ENCODE measurements at regions not wholly inside any gene's neighbourhood (a gene's known extent, or its start where the extent isn't known, plus 50 kb on each side); places are given as distances from the start of the nearest gene placed in this dataset.

DNA sequence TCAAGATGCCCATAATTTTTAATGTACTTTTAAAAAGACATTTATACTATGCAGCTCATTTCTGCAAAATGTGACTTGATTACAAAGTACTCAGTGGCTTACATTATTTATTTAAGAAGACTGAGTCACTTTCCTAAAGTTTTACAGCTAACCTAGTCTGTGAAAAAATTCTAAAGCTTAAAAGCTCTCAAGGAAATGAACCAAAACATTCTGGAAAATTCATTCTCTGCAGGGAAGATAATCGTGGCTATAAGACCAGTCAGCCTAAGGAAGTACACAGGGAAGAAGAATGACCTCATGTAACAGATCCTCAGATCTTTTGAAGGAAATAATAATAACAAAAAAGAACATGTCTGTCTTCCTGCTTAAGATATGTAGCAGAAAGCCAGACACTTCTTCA lies 232.1 kb upstream of the STK17B start:
- DNase-seq = no peak

DNA sequence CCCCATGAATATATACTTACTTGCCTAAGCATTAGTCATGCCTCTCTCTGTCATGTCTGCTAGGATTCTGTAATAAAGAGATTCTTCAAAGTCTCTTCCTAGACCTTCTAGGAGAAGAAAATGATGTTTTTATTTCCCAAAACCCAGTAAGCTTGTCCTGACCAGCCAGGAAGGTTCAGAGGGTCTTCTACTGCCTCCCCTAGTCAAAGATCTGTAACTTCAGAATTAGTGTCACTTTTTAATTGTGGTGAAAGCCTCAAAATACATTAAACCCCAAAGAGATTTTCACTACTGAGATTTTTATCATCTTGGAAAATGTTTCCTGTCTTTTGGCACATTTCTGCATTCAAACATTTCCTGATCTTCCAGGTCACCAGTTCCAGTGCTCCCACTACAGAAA lies 232.9 kb upstream of the STK17B start:
- no peak for DNase-seq

DNA sequence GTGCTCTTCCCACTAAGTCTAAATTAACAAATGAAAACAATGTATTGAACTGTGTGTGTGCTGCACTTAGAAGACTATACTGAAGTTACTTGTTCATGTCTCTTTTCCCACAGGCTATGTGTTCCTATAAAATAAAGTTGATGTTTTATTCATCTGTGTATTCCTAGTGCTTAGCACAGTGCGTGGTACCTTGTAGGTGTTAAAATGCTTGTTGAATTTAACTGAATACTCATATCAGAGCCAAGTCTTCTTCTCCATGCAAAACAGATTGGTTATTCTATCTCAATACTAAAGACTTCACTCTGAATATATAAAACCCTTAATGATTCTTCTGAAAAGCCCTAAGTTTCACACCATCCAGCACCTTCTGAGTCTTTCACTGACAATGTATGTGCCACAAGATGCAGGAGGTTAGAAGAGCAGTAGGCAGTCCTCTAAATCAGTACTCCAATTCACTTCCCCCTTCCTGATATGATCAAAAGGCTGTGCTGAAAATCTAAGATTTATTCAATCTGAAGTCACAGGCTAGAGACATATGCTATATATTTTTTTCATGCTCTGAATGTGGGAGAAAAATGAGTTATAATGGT lies 231.7 kb upstream of the CCDC150 start:
- DNase-seq = no peak

DNA sequence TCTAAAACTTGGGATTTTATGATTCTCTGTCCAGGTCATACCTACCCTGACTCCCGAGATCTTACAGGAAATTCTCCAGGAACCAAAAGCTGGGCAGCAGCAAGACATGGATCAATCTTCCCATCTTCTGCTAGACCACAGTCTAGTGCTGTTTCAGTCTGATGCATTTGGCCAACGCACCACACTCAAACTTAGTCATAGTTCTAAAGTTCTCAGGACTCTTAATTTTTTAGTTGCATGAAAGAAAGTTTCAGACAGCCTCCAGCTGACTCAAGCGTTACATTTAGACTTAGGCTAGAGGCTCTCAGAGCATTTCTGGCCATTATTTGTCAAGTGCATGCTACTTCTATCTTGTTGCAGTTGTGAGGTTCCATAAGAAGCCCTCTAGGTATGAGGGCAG lies 230.1 kb upstream of the CCDC150 start:
- no peak for DNase-seq

DNA sequence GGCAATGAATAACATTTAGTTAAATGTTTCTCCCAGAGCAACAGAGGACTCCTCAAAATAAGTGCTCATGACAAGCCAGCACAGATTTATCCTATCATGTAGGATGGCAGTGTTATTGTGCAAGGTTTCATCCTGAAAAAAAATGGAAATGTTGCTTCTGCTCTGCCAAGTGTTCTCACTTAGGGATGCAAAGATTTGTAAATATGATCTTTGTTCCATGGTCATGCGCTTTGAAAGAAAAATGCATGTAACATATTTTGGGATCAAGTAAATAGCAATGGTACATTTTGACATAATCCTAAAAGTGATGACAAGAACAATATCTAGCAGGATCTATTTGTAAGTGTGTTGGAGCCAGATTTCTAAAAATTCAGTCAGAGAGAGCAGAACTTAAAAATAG lies 229.5 kb upstream of the CCDC150 start:
- no peak for DNase-seq

DNA sequence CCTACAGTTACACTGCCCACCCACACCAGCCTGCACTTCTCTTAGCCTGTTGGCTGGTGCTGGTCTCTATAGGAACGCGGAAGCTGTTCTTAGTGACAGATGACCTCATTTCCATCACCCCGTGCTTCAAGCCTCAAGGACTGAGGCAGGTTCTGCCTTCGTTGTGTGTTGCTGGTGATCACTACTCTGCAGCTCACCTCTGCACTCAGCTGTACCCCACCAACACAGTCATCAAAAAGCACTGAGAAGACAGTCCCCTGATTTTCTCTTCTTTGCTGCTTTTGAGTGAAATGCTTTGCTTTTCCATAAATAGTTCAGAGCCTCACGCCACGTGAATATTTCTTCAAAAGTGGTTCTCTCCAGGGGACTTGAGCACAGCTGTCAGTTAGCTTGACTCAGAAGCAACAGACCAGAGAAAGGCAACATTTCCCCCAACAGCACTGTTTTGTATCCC lies 225.7 kb upstream of the CCDC150 start:
- no peak for DNase-seq

DNA sequence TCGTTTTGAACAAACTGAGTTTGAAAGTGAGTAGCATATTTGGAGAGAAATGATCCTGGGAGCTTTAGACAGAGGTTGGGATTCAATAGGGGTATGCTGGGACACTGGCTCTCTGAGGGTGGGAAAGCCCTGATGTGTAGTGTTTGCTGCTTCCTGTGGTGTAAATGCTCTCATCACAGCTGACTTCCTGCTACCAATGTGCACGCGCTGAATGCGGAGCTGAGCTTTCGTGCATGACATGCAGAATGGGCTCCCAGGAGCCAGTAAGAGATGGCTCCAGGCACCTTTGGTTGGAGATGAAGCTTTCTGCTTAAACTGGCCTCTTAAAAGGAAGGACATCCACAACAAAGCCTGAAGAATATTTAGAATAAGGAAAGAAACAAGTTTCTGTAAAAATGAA lies 224.1 kb upstream of the CCDC150 start:
- DNase-seq = no peak

DNA sequence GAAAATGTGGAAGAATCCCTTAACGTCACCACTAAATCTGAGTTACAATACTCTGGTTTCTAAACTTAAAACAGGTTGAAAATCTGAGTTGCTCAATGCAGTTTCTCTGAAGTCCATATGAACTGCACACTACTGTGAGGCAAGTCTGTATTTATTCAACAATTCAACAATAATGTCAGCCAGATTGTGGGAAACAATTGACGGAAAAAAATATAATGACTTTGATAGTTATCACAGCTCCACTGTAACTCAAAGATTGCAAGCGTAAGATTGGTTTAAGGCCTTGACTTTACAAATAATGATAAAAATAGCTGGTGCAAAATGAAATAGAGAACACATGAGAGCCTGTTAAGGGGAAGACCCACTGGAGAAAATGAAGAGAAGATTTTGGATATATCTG lies 219.4 kb upstream of the CCDC150 start:
- DNase-seq = no peak

DNA sequence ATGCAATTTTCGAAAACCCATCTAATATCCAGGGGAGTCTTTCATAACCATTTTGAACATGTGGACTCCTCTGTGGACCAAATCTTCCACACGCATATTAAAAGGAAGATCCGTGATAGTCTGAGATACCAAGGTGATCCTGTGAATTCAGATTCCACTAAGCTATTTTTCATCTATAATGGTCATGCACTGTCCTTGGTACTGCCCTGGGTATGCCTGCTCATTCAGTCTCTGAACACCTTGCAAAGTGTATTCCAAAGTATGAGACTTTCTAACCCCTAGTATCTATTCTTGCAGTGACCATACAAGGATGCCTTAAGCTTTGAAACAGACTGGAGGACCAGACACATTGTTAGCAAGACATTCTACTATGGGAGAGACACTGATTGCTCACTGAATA lies 217.6 kb upstream of the CCDC150 start:
- DNase-seq = no peak

DNA sequence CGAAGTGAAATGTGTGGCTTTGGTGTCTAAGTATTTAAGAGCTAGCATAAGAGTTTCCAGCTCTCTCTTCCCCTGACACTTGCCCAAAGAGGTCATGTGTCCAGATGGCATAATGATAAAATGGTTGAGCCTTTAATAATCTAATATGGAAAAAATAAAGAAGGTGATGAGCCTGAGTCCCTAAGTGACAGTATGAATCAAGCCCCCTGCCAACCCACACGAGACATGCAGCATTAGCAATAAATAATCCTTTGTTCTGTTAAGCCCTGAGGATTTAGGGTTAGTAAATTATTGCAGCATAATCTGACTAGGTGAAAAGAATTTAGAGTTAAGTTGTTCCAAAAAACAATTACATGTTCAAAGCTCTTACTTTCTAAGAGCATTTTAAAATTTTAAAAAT lies 217.2 kb upstream of the CCDC150 start:
- no peak for DNase-seq

DNA sequence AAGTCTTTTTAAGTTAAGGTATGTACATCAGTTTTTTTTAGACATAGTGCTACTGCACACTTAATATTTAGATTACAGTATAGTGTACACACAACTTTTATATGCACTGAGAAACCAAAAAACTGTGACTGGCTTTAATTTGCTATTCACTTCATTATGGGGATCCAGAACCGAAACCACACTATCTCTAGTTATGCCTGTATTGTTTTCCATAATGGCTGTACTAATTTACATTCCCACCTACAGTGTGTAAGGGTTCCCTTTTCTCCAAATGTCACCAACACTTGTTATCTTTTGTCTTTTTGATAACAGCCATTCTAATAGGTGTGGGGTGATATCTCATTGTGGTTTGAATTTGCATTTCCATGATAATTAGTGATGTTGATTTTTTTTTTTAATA lies 213.4 kb upstream of the CCDC150 start:
- DNase-seq = no peak

DNA sequence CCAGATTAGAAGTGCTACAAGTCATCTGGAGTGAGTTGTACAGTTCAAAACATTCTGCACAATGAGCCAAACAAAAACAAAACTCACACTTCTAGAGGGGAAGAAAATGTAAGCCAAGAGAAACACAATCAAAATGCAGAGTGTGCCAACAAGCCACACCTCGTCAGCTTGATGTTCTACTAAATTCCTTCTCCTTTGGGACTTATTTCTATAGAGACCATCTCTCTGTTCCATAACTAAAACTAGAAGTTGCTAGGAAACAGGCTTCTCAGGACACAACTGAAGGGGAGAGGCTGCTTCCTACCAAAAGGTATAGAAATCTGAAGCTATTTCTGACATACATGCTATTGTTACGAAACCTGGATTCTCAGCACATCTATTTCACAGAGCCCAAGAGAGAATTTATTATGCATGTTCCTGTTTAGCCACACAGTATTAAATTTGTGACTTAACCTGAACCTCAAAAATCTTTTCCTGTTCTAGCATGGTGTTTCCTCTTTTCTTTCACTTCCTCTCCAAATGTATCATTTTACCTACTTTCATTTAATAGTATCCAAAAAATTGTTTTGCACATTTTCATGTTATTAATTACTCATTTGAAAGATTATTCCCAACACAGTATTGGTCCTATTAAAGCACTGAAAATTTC lies 211.4 kb upstream of the CCDC150 start:
- DNase-seq = no peak

DNA sequence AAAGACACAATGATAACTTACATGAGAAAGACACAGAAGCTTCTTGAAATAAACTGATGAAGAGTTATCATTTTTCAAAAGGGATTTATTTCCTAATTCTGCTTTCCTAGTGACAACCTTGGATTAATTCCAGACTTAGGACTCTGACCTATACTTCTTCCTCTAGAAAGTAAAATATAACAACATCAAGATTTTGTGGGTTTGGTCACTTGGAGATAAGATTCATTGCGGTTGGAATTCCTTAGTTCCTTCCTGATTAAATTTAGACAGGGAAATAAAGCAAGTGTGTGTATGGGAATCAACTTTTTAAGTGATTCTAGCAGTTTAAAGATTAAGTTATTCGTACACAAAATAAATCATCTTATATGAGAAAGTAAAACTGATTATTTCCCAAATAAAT lies 208.4 kb upstream of the CCDC150 start:
- DNase-seq = no peak

DNA sequence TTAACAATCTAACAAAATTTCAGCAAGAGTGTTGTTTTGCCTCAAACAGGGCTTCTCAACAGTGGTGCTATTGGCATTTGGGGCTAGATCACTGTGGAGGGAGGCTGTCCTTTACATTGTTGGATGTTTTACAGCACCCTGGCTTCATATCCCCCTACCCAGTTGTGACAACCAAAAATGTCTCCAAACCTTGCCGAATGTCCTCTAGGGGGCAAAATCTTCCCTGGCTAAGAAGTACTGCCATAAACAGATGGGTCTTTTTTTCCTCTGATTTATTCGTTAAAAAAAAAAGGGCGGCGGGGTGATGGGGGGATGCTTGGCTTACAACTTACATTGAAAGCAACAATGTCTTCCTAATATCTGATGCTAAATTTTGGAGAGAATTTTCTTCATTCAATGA lies 207.6 kb upstream of the CCDC150 start:
- no peak for DNase-seq

DNA sequence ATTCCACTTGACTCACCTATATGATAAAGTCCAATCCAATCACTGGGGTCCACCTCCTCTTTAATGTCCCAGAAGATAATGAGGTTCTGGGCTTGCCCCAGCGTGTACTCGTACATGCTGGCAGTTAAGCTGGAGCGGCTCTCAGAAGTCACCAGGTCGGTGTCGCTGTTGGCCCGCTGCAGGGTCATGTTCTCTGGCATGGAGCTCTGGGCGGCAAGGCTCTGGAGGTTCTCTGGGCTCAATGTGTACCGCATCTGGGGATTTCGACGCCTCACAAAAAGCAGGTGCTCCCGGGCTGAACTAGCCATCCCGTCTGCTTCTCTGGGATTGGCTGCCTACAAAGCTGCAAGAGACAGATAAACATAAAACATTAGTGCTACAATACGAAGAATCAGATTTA lies 206.4 kb upstream of the CCDC150 start:
- DNase-seq = no peak

DNA sequence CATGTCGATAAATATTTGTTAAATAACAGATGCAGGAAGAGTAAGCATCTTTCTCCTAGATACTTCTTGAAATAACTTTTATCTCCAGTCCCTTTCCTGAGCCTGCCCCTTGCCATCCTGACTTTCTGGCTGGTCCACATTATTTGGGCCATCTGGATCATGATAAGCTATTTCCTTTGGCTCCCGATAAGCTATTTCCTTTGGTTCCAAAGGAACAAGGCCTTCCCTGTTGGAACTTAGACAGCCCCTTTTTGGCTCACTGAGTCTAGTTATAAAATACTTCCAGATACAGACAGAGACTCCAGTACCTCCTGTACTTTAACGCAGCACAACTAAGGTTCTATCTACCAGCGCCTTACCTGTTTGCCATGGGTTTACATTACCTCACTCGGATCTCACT lies 205.3 kb upstream of the CCDC150 start:
- DNase-seq = no peak

DNA sequence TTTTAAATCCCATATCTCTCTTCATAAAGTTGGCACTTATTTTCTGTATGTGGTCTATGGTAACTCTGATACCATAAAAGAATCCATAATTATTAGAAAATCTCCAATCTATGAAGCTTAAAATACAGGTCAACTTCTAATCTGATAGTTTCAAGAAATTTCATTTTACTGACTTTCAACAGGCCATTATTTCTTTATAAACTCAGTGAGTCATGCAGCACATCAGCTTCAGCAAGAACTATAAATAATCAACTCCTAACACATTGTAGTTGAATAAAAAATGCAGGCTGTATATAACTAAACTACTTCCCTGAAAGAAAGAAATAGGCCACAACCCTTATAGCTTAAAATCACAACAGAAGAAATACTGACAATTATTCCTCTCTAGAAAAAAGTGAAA lies 204.3 kb upstream of the CCDC150 start:
- DNase-seq = no peak

DNA sequence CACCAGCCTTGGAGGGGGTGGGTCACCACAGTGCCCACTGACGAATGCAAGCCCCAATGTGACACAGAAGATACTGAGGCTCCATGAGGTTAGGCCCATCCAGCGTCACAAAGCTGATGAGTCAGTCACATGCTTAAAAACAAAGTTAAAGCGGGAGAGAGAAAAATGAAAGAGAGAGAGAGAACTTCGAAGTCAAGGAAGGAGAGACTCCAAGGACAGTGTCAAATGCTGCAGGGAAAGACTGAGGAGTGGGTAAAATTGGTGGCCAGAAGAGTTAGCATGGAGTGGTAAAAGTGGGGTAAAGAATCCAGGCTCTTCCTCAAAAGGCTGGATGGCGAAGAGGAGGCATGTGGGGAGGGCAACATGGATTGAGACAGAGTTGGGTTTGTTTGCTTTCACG lies 201.9 kb upstream of the CCDC150 start:
- DNase-seq = no peak

DNA sequence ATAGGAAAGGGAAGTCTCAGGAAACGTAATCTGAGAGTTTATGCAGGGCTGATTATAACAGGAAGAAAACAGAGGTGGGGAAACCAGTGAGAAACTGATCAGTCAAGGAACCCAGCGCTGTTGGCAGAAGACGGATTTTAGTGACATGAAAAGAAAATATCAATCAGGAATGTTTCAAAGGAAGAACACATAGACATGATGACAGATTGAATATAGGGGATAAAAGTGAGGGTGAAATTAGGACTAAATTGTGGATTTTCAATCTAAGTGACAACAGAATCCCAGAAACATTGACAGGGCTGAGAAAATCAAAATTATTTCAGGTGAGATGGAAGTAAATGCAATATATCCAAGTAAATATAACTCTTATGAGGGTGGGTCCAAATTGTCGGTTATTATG lies 199.8 kb upstream of the CCDC150 start:
- DNase-seq = no peak

DNA sequence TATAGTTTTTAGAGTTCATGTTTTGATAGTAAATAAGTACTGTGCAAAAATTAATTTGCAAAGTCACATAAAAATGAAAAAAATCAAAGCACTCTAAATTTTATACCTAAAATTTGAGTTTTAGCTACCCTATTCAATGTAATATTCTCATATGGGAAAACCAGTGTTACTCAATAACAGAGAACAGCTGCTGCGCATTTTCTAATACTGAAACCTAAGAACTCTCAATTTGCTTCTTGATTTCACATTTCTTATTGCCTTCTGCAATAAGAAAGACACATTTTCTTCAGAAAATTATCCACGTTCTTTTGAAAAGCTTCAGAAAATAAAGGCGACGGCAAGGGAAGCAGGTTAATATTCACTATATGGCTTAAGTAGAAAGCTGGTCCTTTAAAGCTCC lies 199.1 kb upstream of the CCDC150 start:
- no peak for DNase-seq

DNA sequence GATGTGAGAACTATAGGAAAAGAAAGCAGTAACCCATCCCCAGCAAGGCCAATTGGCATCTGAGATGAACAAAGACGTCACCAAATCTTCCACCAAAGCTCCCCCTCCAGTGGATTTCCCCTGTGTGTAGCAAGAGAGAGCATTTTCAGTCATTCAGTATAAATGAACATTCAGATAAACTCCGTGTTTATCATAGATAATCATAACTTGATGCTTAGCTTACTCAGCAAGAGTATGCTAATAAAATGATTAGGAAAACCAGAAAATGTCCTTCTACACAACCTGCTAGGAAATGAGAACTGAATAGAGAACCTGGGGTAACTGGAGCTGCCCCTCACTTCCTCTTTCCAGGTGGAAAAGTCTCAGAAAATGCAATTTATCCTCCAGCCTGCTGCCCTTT lies 198.0 kb upstream of the CCDC150 start:
- DNase-seq = no peak

DNA sequence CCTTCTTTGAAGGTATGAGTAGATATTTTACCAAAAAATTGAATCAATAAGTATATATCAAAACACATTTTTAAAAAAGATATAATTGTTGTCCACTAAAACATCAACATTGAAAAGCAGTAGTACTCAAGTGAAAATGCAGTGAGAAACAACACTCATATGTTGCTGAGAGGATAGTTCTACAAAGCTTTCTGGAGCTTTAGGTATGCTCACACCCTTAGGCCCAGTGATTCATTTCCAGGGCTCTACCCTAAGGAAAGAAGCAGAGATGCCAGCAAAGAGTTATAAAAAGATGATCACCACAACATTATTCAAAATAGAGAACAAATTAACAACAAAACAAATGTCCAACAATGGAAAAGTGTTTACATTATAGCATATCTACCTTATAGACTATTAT lies 197.3 kb upstream of the CCDC150 start:
- no peak for DNase-seq

DNA sequence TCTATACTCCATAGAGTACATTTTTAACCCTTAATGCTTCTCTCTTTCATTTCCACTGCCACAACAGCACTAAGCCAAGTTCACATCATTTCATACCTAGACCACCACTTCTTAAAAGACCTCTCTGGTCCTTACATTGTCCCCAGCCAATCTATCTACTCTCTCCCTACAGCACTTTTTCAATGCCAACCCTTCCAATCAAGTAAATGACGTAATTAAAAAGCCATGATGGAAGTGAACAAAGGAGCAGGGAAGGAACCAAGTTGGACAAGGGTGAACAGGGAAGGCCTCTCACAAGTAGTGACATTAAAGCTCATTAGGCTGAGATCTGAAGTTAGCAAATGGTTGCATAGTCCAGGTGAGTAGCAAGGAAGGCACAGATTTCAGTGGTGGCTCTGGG lies 195.1 kb upstream of the CCDC150 start:
- no peak for DNase-seq

DNA sequence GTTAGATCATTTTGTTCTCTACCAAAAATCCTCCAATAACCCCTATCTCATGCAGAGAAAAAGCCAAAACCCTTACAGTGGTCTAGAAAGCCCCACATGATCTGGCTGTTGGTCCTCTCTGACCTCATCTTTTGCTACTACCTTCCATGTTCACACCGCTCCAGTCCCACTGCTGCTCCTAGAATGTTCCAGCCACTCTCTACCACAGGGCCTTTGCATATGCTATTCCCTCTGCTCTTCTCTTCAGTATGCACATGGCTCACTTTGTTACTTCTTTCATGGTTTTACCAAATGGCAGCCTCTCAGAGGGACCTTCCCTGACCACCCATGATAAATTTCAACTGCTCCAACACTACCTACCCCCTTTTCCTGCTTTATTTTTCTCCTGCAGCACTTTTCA lies 193.5 kb upstream of the CCDC150 start:
- DNase-seq = no peak

DNA sequence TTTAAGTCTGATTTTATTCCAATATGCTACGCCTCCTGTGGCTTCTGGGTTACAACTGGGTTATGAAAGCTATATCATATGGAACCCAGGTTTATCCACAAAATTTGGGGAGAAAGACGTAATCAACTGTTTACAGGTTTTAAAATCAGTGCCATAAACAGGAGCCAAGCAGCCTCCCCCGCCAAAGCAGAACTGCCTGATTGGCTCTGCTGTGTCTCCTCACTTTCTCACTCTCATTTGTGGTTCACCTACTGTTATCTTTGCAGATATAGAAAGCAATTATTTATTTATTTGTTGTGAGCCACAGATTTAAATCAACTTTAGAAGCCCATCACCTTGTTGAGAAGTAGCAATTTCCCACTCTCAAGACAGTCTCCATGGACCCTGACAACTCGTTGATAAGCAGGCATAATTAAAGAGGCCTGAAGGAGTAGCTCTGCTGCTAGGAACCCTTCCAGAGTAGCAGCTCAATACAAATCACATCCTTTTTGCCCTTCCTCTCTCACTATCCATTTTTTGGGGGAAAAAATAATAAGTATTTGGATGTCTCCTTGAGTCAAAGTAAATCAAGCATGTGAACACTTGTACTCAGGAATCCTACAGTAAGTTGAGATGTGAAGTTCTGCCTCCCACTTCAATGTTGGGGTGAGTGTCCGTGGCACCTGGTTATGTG lies 191.0 kb upstream of the CCDC150 start:
- no peak for DNase-seq
